AG04450 (cell line): ENCODE measurements at regions not wholly inside any gene's neighbourhood (a gene's known extent, or its start where the extent isn't known, plus 50 kb on each side); places are given as distances from the start of the nearest gene placed in this dataset.

Experiments used
- CTCF ChIA-PET: fragments of 300-600, 350-600 bp; formaldehyde crosslinking; extraction: SDS; loops from one replicate; lab custom pipeline; 2022; ENCODE audit warnings: antibody characterized with exemption, inconsistent platforms; lab: Charles Lee
- POLR2A ChIA-PET: fragments of 350-600 bp; formaldehyde crosslinking; extraction: SDS; loops from one replicate; lab custom pipeline; 2021; ENCODE audit warnings: antibody characterized with exemption, inconsistent platforms; lab: Yijun Ruan, JAX
- DNase-seq: peaks from one replicate; pipeline ENCODE4 v3.0.0-alpha.2; 2011; ENCODE audit warnings: low read depth, low spot score
- H3K27ac ChIP-seq: one replicate; pipeline ENCODE4 v1.5.1; 2012; ENCODE audit warnings: low read depth, low read length, control low read depth
- H3K27me3 ChIP-seq: one replicate; pipeline ENCODE4 v1.6.0; 2012; ENCODE audit warnings: low read length; ENCODE audit not compliant: control insufficient read depth, insufficient read depth
- H3K4me3 ChIP-seq: 2 replicates; pipeline ENCODE4 v1.5.1; 2011; ENCODE audit warnings: mild to moderate bottlenecking, low read depth, low read length, control low read depth
- H3K9me3 ChIP-seq: 2 replicates; pipeline ENCODE4 v1.5.1; 2012; ENCODE audit warnings: low read length; ENCODE audit not compliant: control insufficient read depth, insufficient read depth
- CTCF ChIP-seq: IDR thresholded peaks from 2 replicates; pipeline ENCODE4 v1.5.1; 2011; ENCODE audit warnings: low read depth, low read length, control low read depth, inconsistent platforms

GRCh38 chr6:141634269-141634668 is 498.5 kb upstream of the GJE1 start:
- POLR2A ChIA-PET: no interaction called here
- CTCF ChIA-PET: no interaction called here
- Histone ChIP-seq H3K27ac (no peak overlapping the region), H3K9me3 (no peaks in the 10 kb centered on the region), H3K4me3 (no peak overlapping the region), H3K27me3 (no peaks in the 10 kb centered on the region)
- no peak for DNase-seq
- TF ChIP-seq CTCF: no peak

DNA sequence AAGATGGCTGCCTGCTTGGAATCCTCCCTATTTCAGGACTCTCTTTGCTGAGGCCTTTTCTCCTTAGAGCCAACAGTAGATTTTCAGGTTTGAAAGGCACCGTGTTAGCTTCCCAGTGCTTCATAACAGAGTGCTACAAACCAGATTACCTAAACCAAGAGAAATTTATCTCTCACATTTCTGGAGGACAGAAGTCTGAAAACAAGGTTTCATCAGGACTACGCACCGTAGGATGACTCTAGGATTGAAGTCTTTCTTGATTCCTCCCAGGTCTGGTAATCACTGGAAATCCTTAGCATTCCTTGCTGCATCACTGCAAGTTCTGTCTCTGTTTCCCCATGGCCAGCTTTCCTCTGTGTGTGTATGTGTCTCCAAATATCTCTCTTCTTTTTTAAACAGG is 508.4 kb upstream of the GJE1 start:
- ChIA-PET POLR2A (no interaction called here), CTCF (no interaction called here)
- no peaks in the 10 kb centered on the region for H3K9me3 ChIP-seq
- H3K27me3 ChIP-seq: no peaks in the 10 kb centered on the region
- H3K4me3 ChIP-seq: no peak overlapping the region
- no peak for TF ChIP-seq CTCF
- H3K27ac ChIP-seq: no peak overlapping the region
- DNase-seq: no peak

GRCh38 chr6:141618180-141618581 is 514.5 kb upstream of the GJE1 start:
- Histone ChIP-seq H3K9me3 (peaks cover 7% of the 10 kb centered on the region; the same call in 1 of the 2 replicates), H3K4me3 (no peak overlapping the region), H3K27me3 (no peaks in the 10 kb centered on the region), H3K27ac (no peak overlapping the region)
- no peak for DNase-seq
- TF ChIP-seq CTCF: no peak
- CTCF ChIA-PET: no interaction called here
- POLR2A ChIA-PET: no interaction called here

- Histone ChIP-seq H3K27ac (no peak overlapping the region), H3K4me3 (no peak overlapping the region), H3K27me3 (no peaks in the 10 kb centered on the region), H3K9me3 (no peaks in the 10 kb centered on the region)
- CTCF ChIA-PET: interaction anchor here (0.6 to 1.5 kb wide), 3 partner anchors 9 to 421 kb away, joined by 3 to 4 read pairs (median 4); no protein-coding TSS in a partner anchor
- TF ChIP-seq CTCF: peak; percentile 48
- POLR2A ChIA-PET: no interaction called here
- DNase-seq: no peak
Observed at GRCh38 chr6:141610741-141611140, 522.0 kb upstream of the GJE1 start.

- Histone ChIP-seq H3K9me3 (no peaks in the 10 kb centered on the region), H3K27ac (no peak overlapping the region), H3K27me3 (no peaks in the 10 kb centered on the region), H3K4me3 (no peak overlapping the region)
- no peak for DNase-seq
- CTCF ChIA-PET: no interaction called here
- POLR2A ChIA-PET: no interaction called here
- no peak for TF ChIP-seq CTCF
Observed at GRCh38 chr6:141607956-141608355, 524.8 kb upstream of the GJE1 start.
